Inflammatory macrophage treated with lipopolysaccharide for 1 hour (primary cell): ENCODE measurements at regions not wholly inside any gene's neighbourhood (a gene's known extent, or its start where the extent isn't known, plus 50 kb on each side); places are given as distances from the start of the nearest gene placed in this dataset.

Source experiments
- DNase-seq, 2 donors: peaks; one replicate each; pipeline ENCODE4 v3.0.0-alpha.2; 2020 to 2022

DNA sequence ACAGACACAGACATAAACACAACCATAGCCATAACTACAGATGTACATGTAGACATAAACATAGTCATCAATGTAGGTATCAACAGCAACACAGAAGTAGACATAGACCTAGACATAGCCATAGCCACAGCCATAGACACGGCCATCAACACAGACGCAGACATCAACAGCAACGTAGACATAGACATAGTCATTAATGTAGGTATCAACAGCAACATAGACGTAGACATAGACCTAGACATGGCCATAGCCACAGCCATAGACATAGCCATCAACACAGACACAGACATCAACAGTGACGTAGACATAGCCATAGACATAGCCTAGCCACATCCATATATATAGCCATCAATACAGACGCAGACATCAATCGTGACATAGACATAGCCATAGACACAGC lies 258.3 kb upstream of the FOXQ1 start:
- DNase-seq = no peak

DNA sequence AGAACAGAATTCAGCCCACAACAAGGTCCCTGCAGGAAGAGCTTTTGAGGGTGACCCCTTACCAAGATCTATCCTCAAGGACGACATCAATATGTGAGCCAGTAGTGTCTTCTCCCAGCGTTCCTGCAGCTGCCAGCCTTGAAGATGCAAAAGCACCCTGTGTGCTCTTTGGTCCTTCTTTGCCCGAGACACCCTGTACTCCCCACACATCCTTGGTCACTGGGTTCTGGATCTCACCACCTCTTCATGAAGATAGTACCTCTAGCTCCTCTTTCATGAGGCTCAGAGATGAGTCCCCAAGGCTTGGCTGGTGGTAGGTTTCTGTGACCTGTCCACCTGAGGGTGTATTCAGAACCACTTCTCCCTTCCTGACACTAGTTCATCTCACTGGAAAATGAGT lies 259.6 kb upstream of the FOXQ1 start:
- DNase-seq = no peak

DNA sequence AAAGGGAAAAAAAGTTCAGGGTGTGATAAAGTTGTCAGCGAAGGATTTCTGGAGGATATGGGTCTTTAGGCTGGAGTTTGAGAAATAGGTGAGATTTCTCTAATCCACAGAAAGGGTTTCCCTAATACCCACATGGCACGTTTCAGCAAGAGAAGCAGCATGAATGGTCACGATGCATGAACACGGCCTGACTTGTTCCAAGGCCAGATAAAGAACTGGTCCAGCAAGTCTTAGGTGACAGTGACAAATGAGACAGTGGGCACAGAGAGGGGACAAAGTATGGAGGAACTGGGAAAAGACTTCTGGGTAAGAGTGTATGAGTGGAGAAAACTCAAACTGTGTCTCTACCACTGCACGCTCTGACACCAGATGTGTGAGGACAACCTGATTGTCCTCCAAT lies 262.0 kb upstream of the FOXQ1 start:
- DNase-seq = no peak

DNA sequence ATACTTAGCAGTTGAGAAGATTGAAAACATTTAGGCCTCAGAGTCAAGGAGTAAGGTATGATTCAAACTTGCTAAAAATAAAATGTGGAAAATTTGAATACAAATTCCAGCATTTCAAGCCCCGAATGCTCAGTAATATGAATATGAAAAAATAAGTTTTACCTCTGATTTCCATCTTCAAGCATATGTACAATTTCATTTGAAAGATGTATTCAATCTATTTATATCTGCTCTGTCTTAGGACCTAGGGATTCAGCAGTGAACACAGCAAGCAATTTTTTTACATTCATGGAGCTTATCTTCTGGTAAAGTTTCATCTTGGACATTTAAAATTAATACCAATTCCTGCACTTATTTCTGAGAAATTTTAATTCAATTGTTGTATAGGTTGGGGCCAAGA lies 262.7 kb upstream of the FOXQ1 start:
- DNase-seq = no peak

DNA sequence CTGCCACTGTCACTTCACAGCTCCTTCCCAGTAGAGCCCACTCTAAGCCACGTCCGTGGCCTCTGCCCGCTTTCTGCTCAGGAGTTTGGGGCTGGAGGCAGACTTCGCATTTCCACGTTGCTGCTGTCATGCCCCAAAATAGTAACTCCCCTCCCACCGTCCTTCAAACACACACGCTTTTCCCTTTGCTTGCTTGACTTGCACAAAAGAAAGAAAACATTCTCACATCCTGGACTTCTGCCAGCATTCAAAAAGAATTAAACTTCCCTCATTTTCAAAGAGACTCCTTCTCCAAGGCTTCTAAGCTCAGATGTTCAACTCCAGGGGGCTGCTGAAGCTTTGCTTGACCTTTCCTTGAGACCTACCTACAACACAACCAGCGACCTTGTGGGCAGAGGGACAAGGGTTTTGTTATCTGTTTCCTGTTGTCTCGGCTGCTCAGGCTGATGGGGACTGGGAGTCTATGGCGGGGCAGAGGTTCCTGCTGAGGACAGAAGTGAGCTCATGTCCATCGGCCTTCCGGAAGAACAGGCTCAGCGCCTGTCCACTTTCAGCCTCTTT lies 263.8 kb upstream of the FOXQ1 start:
- no peak for DNase-seq

DNA sequence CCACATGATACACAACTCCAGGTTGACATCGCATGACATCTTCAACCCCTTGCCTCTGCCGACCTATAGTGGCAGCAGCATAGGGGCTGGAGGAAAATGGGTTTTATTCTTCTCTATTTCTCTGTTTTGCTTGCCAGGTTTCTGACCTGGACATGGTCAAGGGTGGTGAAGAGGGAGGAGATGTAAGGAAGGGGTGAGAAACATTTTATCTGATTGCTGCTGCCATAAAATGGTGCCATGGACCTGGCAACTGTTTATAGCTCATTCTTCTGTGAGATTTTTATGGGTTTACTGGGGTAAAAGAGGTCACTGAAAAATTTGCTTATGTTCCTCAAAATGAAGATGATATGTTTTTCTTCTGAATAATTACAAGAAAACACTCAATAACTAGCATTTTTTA lies 266.7 kb upstream of the FOXQ1 start:
- DNase-seq = no peak

DNA sequence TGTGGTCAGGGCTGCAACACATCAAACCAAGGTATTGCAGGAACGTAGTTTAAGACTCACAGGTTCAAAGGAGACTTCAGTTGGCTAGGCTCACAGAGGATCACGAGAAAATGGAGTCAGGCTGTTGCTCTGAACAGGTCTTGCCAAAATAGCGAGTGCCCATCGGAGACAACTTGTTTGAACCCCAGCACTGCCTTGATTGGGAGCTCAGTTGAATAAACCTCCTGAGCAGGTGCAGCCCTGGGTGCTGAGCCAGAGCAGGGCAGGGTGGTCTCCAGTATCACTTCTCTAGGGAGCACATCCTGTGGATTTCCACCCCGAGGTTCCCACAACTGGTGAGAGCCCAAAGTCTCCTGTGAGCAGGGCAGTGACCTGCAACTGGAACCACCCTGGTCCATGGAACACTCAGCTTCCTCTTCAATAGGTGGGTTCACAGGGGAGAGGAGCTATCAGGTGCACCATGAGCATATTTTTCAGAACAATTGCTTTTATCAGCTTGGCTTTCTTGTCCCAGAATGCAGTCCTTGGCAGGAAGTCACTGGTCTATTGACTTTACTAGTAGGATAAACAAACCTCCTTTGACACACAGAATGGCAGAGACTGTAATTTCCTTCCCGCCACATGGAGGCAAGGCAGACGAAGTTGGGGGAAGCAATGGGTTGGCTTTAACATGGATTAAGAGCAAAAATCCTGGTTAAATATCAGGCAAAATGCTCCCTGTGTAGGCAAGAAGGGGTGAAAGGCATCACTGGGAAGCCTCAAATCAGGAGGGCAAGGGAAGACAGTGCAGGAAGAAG lies 267.7 kb upstream of the FOXQ1 start:
- no peak for DNase-seq

DNA sequence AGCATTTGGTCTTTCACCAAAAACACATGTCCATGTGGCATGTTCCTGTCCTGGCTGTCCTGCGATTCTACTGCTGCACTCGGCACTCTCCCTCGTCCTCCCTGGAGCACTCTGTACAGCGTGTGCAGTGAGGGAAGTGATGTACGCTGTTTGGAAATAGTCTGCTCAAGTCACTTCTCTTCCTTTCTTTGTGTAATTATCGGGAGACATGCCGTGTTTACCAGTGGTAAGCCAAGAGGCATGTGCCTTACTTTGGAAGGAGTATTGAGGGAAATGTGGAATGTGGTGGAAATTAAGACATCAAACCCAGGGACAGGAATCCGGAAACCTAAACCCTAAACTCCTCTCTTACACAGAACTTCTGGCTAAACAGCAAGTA lies 268.5 kb upstream of the FOXQ1 start:
- no peak for DNase-seq

DNA sequence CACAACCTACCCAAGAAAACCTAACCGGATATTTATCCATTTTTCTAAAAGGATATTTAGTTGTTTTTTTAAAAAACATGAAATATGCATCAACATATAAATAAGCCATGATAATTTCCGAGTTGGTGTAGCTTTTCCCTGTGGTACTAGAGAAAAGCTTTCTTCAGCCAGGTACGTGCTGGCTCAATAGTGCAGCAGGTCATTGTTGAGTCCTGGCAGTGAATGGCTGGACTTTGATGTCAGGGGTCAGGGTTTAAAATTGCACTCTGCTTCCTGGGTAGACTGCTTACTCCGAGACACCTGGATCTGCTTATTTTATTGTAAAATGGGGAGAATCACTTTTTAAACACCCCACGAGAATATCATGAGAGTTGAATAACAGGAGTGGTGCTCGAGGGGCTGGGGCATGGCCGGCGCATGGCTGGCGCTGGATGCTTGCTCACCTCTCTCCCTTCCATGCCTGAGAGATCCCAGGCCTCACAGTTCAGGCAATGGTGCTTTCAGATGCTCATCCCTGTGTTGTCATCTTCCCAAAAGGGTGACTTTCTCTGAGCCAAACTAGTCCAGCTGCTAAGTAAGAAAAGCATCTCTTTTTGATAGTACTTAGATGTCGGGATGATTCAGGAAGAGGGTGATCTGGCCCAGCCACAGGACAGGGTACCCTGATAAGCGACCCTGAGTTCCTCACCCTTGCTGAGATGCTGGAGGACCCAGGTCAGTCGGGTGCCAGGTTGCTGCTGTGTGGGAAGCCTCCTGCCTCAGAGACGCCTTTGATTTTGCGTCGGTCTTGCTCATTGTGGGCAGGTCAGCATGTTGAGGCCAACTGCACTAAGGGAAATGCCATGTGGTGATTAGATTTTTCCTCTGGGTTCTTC lies 269.1 kb upstream of the FOXQ1 start:
- DNase-seq = no peak

DNA sequence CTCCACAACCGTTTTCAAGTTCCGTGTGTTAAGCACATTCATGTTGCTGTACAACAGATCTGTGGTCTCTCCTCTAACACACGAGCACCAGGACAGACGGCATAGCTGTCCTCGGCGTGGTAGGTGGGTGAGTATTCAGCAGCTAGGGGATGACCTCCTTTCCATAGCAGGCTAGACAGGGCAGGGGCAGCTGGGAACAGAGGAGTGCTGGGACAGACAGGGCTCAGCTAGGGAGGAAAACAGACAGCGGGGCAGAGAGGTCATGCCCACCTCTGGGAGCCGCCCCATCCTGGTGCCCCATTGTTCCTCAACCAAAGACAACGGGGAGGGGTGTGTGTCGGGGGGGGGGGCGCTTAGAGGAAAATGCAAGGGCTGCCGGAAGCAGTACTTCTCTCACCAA lies 271.5 kb upstream of the FOXQ1 start:
- DNase-seq = no peak

DNA sequence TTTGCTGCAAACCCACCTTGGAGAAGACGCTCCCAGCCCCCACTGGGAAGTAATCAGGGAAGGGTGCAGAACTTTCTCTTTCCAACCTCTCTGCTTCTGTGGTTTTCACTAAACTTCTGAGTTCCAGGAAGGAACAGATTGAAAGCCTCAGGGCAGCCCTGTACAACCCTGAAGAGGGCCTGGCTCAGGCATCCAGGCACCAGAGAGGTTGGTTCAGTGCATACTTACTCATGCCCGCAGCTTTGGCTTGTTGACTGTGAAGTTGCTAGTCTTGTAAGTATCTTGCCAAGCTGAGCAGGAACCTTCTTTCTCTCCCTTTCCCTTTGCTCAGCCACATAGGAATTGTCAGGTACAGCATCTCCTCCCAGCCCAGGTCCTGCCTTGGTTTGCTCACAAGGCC lies 272.2 kb upstream of the FOXQ1 start:
- DNase-seq = no peak

DNA sequence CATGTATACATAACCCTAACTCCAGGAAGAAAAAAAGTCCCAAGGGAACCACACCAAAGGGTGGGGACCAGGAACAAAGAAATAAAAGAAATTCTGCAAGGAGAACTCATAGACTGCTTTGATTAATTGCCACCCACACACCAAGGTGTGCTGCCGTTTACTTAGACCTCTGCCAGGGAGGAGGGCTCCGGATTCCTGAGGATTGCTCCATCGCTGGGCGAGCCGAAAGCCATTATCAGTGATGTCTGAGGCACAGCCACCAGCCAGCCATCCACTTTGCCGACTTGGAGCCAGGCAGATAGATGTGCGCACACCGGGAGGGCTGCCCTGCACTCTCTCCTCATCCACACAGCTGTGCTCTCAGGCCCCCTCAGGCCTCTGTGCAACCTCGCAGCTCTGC lies 272.7 kb upstream of the FOXQ1 start:
- no peak for DNase-seq

DNA sequence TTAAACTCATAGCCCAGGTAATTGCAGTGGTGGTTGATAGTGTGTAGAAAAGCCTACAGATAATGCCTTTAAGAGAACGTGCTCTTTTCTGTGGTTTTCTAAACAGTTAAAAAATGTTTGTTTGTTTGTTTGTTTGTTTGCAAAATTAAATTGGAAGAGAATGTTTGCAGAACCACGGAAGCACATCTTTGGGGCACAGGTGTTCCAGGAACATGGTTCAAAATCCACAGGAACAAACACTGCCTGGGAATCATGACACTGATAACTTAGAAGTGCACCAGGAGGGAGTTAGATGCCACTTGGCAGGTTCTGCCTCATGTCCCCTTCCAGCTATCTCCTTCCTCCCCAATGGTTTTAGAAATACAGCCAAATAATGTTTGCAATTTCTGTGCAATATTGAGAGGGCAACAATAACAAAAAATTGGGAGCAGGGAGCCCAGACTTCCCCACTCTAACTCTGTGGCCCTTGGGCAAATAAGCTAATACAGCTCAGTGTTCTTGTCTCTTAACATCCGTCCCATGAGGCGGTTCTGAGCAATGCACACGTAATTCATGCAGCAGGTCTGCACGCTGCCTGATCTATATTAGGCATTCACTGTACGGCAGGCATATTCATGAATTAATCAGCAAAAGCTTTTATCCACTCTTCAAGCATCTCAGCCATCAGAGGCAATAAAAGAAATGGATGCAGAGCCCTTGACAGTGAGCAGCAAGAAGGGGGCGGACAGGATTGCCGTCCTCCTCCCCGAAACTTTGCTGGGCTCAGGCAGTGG lies 274.3 kb upstream of the FOXQ1 start:
- no peak for DNase-seq

DNA sequence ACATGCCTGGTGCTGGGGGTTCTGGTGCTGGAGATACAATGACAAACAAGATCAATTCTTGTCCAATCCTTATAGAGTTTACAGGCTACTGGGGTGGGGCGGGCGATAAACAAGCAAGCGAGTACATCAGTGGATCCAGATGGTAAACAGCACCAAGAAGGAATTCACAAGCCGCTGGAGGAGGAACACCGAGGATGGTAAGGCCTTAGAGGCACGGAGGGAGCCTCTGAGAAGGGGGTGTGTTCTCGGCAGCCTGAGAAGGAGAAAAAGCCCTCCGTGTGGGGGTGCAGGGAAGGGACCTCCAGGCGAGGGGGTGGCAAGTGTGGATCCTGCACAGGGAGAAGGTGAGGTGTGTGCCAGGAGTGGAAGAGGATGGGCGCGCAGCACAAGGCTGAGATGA lies 276.5 kb upstream of the FOXQ1 start:
- DNase-seq = no peak

DNA sequence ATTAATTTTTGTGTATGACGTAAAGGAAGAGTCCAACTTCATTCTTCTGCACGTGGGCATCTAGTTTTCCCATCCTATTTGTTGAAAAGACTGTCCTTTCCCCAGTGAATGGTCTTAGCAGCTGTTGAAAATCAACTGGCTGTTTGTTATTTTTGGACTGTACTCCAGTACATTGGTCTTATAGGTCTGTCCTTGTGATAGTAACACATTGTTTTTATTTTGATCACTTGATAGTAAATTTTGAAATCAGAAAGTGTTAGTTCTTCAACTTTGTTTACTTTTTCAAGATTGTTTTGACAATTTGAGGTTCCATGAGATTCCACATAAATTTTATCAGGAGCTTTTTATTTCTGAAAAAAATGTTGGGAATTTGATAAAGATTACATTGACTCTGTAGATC lies 280.2 kb upstream of the FOXQ1 start:
- no peak for DNase-seq

DNA sequence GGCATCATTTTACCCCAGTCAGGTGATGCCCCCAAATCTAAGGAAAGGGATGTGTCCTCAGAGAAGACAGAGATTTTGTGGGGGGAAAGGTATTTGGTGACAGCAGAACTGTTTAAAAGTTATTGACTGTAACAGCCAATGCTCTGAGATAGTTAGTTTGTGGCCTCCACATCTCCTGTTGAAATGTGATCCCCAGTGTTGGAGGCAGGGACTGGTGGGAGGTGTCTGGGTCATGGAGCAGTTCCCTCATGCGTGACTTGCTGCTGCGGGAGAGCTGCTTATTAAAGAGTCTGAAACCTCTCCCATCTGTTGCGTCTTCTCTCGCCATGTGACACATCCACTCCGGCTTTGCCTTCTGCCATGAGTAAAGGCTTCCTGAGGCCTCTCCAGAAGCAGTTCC lies 282.8 kb upstream of the FOXQ1 start:
- DNase-seq = no peak

DNA sequence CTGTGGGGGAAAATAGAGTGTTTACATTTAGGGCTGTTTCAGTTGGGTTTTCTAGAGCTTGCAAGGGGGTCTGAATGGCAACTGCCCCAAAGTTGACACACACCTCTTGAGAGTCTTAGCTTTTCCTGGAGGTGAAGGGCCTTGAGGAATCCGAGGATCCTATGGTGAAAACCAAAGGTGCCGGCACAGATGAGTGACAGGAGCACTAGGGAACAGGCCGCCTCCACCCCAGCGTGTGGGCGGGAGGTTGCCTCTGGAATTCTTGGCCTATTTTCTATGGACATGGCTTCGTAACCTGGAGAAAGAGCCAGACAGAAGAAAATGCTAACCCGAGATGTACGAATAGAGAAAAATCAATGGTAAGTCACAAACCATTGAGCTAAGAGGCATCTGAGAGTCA lies 283.2 kb upstream of the FOXQ1 start:
- DNase-seq = no peak

DNA sequence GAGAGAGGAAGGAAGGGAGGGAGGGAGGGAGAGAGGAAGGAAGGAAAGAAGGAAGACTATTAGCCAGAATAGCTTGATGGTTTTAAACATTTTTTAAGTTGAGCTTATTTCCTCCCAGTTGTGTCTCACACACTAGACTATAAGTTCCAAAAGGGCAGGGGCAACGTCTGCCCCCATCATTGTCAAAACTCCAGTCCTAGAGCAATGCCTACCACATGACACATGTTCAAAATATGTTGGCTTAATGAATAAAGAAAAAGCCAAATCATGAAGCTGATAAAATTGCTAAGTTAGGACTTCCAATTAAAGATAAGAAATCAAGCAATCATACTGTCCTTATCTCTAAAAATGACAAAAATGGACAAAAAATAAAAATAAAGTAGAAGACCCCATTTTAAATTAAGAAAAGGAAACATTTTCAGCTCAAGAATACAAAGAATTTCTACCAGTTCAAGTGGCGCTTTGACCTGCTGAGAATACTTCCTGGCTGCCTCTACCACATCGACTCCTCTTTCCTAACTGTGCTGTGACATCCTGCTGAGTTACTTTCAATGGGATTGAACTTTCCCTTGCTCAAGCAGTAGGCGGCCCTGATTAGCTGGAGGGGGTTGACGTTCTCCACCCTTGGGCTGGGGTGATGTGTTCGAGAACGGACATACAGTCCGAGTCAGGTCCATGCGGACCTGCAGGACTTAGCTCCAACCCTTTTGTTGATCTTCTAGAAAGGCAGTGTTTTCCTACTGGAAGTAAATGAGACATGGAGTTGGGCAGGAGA lies 283.9 kb upstream of the FOXQ1 start:
- DNase-seq = no peak

DNA sequence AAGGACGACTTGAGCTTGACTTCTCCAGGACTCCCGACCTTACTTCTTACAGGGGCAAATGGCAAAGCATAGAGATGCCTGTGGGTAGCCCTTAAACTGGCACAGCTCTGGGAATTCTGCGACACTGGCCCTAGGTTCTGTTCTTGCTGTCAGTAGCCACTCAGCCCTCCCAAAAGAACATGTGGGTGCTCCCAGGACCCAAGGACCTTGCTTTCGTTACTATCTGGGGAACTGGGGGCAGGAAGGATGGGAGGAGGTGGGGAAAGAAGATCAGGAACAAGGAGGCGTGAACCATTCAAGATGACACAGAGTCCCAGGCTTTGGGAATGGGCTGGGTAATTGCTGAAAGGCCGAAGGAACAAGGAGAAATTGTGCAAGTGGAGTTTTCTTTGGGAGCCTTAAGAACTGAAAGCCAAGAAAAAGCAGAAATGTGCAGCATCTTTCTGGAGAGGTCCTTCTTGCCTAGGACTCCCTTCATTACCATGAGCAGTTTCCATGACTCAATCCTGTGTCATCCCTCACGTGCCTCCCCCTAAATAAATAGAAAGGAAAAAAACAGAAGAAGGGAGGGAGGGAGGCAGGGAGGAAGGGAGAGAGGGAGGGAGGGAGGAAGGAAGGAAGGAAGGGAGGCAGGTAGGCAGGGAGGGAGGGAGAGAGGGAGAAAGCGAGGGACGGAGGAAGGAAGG lies 284.6 kb upstream of the FOXQ1 start:
- DNase-seq = no peak

DNA sequence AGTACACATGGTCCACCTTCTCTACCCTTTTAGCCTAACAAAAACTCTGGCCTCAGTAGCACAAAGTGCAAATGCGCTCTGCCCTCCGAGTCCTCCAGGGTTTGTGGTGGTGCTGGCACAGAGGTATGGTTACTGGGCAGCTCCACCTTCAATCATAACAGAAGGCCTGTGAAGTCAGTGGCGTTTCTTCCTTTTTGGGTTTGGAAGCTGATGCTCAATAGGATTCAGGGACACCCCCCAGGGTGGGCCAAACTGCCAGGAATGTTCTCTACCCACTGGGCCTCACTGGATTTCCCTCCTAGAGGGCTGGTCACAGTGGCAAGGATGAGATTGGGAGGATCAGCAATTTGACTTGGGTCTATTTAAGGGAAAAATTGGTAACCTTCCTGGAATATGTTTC lies 286.1 kb upstream of the FOXQ1 start:
- no peak for DNase-seq

DNA sequence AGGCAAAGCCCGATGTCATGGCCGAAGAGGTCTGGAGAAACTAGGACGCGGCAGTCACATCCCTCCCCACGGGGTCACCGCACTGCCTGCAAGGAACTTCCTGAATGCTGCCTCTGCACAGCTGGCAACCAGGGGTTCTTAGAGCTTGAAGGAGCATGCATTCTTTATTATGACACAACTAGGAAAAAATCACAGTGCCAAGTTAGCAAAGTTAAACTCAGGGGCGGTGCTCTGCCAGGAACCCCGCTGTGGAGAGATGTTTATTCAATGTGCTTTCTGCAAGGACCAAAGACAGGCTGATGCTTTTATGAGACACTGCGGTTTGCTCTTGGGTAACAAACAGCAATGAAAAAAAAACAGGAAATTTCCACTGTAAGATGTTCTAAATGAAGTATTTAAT lies 287.3 kb upstream of the FOXQ1 start:
- DNase-seq = no peak

DNA sequence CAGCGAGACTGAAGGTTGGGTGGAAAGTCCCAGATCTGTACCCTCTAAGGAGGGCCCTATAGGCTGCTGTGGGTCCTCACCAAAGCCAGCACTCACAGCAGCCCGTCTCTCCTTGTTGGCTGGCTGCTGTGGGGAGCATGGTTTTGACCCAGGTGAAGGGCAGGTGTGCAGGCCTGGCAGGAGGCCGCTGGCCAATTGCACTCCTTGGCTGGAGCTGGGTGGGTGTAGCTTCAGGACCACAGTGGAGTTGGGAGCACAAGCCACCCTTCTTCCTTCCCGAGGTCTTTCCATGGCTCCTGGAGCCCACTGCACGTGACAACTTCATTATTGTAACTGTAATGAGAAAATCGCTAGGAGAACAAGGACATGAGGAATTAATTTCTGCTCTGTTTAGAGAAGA lies 287.7 kb upstream of the FOXQ1 start:
- DNase-seq = no peak
